ENCODE measurements at regions not wholly inside any gene's neighbourhood (a gene's known extent, or its start where the extent isn't known, plus 50 kb on each side); places are given as distances from the start of the nearest gene placed in this dataset.

DNA sequence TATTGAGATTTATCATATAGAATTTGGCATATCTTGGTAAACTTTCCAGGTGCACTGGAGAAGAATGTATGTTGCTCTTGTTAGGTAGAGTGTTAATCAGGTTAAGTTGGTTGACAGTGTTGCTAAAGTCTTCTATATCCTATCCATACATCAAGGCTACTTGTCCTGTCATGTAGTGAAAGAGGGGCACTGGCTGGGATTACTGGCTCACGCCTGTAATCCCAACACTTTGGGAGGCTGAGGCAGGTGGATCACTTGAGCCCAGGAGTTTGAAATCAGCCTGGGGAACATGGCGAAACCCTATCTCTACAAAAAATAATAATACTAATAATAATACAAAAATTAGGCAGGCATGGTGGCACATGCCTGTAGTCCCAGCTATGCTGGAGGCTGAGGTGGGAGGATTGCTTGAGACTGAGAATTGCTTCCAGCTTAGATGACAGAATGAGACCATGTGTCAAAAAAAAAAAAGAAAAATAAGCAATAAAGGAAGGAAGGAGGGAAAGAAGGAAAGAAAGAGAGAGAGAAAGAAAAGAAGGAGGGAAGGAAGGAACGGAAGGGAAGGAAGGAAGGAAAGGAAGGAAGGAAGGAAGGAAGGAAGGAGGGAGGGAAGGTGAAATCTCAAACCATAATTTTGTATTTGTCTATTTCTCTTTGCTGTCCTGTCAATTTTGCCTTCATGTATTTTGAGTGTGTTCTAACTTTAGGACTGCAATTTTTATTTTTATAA, 57.4 kb upstream of the IQSEC1 start:
- intact Hi-C loops (cut with DNase I), result no loop called here
- no peak overlapping the region for H3K27ac ChIP-seq (ENCODE audit: low read depth in 2 of 2, low read length in 2 of 2)
- no peaks in the 10 kb centered on the region for H3K9me3 ChIP-seq (ENCODE audit: control insufficient read depth in 2 of 3, insufficient read depth in 1 of 3, low read length in 3 of 3)
- FAIRE-seq, result no peak
- DNase-seq, result no peak
- H3K9ac ChIP-seq (ENCODE audit: low read length in 3 of 3), result no peak overlapping the region
- no peaks in the 10 kb centered on the region for H3K36me3 ChIP-seq (ENCODE audit: control insufficient read depth in 2 of 3, insufficient read depth in 3 of 3, low read length in 3 of 3)
- H3K4me1 ChIP-seq (ENCODE audit: control insufficient read depth in 2 of 3, insufficient read depth in 2 of 3, low read depth in 1 of 3, low read length in 3 of 3), result no peaks in the 10 kb centered on the region
- TF ChIP-seq CTCF (IDR thresholded peaks at IDR 0.05; ENCODE audit: borderline replicate concordance, extremely low read depth, insufficient read depth), result no peak
- H3K4me3 ChIP-seq (ENCODE audit: low read length in 3 of 3), result no peak overlapping the region
- H3K27me3 ChIP-seq (ENCODE audit: control insufficient read depth, insufficient read depth, low read length), result no peaks in the 10 kb centered on the region

DNA sequence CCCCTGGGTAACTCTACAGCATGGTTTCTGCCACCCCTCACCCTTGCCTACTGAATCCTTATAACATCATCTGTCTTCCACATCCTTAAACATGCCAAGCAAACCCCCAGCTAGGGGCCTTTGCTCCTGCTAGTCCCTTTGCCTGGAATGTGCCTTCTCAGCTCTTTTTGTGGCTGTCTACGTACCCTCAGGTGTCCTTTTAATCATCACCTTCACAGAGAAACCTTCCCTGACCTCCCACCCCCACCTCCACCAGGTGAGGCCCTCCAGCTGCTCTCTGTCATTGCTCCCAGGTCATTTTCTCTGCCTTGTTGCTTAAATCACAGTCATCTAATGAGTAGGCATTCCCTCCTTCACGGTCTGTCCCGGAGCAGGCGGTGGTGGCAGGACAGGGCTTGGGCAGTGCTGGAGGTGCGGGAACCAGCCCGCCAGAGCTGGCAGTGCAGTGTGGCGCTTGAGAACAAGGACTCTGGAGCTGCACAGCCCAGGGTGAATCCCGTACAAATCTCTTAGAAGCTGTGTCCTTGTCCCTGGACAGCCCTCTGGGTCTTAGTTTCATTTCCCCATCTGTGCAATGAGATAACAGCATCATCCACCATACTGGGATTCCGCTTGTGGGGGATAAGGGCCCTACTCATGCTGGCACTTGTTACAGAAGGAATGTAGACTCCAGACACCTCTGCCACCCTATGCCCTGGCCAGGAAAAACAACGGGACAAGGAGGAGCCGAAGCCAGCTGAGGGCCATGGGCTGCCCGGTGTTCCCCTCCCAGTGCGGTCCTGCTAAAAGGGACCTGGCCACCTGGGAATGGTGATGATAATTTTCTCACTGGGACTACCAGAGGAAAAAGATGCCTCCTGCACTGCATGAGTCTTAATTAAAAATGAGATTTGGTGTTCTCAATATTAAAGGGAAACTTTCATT, 52.1 kb upstream of the IQSEC1 start:
- H3K27me3 ChIP-seq (ENCODE audit: control insufficient read depth, insufficient read depth, low read length), result no peaks in the 10 kb centered on the region
- DNase-seq, result peak in 1 of 5 donors; percentile 60
- H3K9me3 ChIP-seq (ENCODE audit: control insufficient read depth in 2 of 3, insufficient read depth in 1 of 3, low read length in 3 of 3), result no peaks in the 10 kb centered on the region
- intact Hi-C loops (cut with DNase I), result no loop called here
- no peak overlapping the region for H3K9ac ChIP-seq (ENCODE audit: low read length in 3 of 3)
- H3K4me1 ChIP-seq (ENCODE audit: control insufficient read depth in 2 of 3, insufficient read depth in 2 of 3, low read depth in 1 of 3, low read length in 3 of 3), result no peaks in the 10 kb centered on the region
- no peak for TF ChIP-seq CTCF (IDR thresholded peaks at IDR 0.05; ENCODE audit: borderline replicate concordance, extremely low read depth, insufficient read depth)
- no peak overlapping the region for H3K4me3 ChIP-seq (ENCODE audit: low read length in 3 of 3)
- no peak for FAIRE-seq
- no peaks in the 10 kb centered on the region for H3K36me3 ChIP-seq (ENCODE audit: control insufficient read depth in 2 of 3, insufficient read depth in 3 of 3, low read length in 3 of 3)
- no peak overlapping the region for H3K27ac ChIP-seq (ENCODE audit: low read depth in 2 of 2, low read length in 2 of 2)

DNA sequence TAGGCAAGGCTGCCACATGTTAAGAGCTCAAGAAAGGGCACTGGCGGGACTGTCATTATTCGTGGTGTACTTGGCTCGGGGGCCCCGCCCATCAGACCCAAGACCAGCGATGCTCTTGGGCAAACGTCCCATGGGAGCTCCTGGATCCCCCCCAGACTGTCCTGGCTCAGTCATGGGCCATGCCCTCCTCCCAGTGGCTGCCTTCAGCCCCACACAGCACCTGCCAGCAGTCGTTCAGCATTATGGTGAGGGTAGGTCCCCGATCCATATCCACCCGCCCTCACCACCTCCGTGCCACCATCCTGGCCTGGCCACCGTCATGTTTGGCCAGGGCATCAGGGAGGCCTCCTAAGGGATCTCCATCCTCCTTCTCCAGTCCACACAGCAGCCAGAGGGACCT, 51.4 kb upstream of the IQSEC1 start:
- no peaks in the 10 kb centered on the region for H3K9me3 ChIP-seq (ENCODE audit: control insufficient read depth in 2 of 3, insufficient read depth in 1 of 3, low read length in 3 of 3)
- H3K4me3 ChIP-seq (ENCODE audit: low read length in 3 of 3), result no peak overlapping the region
- FAIRE-seq (no peak), DNase-seq (peak in 1 of 5 donors; percentile 35)
- no peaks in the 10 kb centered on the region for H3K4me1 ChIP-seq (ENCODE audit: control insufficient read depth in 2 of 3, insufficient read depth in 2 of 3, low read depth in 1 of 3, low read length in 3 of 3)
- H3K27ac ChIP-seq (ENCODE audit: low read depth in 2 of 2, low read length in 2 of 2), result no peak overlapping the region
- intact Hi-C loops (cut with DNase I), result no loop called here
- no peak for TF ChIP-seq CTCF (IDR thresholded peaks at IDR 0.05; ENCODE audit: borderline replicate concordance, extremely low read depth, insufficient read depth)
- no peak overlapping the region for H3K9ac ChIP-seq (ENCODE audit: low read length in 3 of 3)
- no peaks in the 10 kb centered on the region for H3K27me3 ChIP-seq (ENCODE audit: control insufficient read depth, insufficient read depth, low read length)
- H3K36me3 ChIP-seq (ENCODE audit: control insufficient read depth in 2 of 3, insufficient read depth in 3 of 3, low read length in 3 of 3), result no peaks in the 10 kb centered on the region
